ENCODE measurements at regions not wholly inside any gene's neighbourhood (a gene's known extent, or its start where the extent isn't known, plus 50 kb on each side); places are given as distances from the start of the nearest gene placed in this dataset.

- TF ChIP-seq KDM4A (IDR thresholded peaks at IDR 0.05; ENCODE audit: low read depth, low read length, severe bottlenecking) (no peak), JUN (IDR thresholded peaks at IDR 0.05; ENCODE audit: low read depth, low read length) (no peak), ATF2 (IDR thresholded peaks at IDR 0.05; ENCODE audit: low read length) (no peak), SP2 (IDR thresholded peaks at IDR 0.05; ENCODE audit: low read length) (no peak)
These were observed 2387.6 kb downstream of the PCDH7 start (continued) for GRCh38 chr4:33107814-33108213.
